Nephron progenitor cell (in vitro differentiated cells): ENCODE measurements at regions not wholly inside any gene's neighbourhood (a gene's known extent, or its start where the extent isn't known, plus 50 kb on each side); places are given as distances from the start of the nearest gene placed in this dataset.

Source experiments
- DNase-seq: peaks from one replicate; pipeline ENCODE4 v3.0.0; 2021
- H3K27ac Mint-ChIP-seq: 2 replicates; pipeline ENCODE4 v1.8.0; 2021; ENCODE audit warnings: mild to moderate bottlenecking, moderate library complexity, mixed read lengths
- H3K27me3 Mint-ChIP-seq: 2 replicates; pipeline ENCODE4 v1.8.0; 2021; ENCODE audit warnings: mild to moderate bottlenecking, low read depth, mixed read lengths; ENCODE audit not compliant: poor library complexity
- H3K36me3 Mint-ChIP-seq: 2 replicates; pipeline ENCODE4 v1.8.0; 2021; ENCODE audit warnings: low read depth, mixed read lengths
- H3K4me1 Mint-ChIP-seq: 2 replicates; pipeline ENCODE4 v1.8.0; 2021; ENCODE audit warnings: mixed read lengths
- H3K4me3 Mint-ChIP-seq: 2 replicates; pipeline ENCODE4 v1.8.0; 2021; ENCODE audit warnings: mild to moderate bottlenecking, moderate library complexity, mixed read lengths
- H3K9me3 Mint-ChIP-seq: 2 replicates; pipeline ENCODE4 v1.8.0; 2021; ENCODE audit warnings: mild to moderate bottlenecking, moderate library complexity, mixed read lengths
- TF ChIP-seq, protein P1 (sequence below): fragments of 200-600 bp; sonication (generic); IDR thresholded peaks from 2 replicates; pipeline ENCODE4 v1.5.0; 2021; ENCODE audit warnings: antibody characterized with exemption

DNA sequence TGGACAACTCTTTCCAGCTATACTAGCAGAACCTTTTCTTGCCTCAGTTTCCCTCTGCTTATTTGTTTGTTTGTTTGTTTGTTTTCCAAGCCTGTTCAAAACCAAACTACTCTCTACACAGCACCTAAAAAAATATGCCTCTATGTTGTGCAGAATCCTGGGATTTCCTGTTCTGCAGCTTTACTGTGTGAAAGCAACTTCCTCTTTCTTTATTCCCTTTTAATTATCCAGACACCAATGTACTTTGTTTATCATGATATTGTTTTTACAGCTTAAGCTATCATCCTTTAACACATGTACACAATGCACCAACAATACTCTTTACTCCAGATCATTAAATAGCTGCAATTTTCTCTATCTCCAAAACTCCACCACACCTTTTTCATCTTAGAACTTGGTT is 259.5 kb downstream of the EPHA4 start:
- Mint-ChIP-seq H3K27me3 (peaks cover 3% of the 10 kb centered on the region), H3K4me3 (no peak overlapping the region), H3K36me3 (no peaks in the 10 kb centered on the region), H3K27ac (peak overlapping the region; percentile 81), H3K4me1 (peaks cover 61% of the 10 kb centered on the region), H3K9me3 (no peaks in the 10 kb centered on the region)
- no peak for DNase-seq
- TF ChIP-seq, protein P1, sequence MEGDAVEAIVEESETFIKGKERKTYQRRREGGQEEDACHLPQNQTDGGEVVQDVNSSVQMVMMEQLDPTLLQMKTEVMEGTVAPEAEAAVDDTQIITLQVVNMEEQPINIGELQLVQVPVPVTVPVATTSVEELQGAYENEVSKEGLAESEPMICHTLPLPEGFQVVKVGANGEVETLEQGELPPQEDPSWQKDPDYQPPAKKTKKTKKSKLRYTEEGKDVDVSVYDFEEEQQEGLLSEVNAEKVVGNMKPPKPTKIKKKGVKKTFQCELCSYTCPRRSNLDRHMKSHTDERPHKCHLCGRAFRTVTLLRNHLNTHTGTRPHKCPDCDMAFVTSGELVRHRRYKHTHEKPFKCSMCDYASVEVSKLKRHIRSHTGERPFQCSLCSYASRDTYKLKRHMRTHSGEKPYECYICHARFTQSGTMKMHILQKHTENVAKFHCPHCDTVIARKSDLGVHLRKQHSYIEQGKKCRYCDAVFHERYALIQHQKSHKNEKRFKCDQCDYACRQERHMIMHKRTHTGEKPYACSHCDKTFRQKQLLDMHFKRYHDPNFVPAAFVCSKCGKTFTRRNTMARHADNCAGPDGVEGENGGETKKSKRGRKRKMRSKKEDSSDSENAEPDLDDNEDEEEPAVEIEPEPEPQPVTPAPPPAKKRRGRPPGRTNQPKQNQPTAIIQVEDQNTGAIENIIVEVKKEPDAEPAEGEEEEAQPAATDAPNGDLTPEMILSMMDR, result no peak

DNA sequence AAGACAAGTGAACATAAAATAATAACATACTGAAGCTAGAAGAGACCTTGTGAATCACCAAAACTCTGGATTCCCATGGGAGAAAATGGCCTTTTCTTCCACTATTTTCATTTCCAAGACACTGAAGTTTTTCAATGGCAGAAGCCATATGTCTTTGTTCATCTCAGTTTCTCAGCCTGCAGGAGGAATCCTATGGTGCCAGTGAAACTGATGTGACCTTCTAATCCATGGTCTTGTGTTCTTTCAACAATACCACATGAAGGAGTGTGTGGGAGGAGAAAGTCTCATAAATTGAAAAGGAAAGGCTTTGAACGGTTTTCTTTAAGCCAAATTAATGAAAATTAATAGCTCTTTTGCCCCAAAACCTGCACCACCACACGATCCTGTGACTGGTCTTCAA is 257.3 kb downstream of the EPHA4 start:
- H3K4me3 Mint-ChIP-seq, result no peak overlapping the region
- H3K27ac Mint-ChIP-seq, result no peak overlapping the region
- no peaks in the 10 kb centered on the region for H3K36me3 Mint-ChIP-seq
- H3K4me1 Mint-ChIP-seq, result peaks cover 40% of the 10 kb centered on the region
- TF ChIP-seq, protein P1, result no peak
- no peaks in the 10 kb centered on the region for H3K9me3 Mint-ChIP-seq
- no peak for DNase-seq
- peaks cover 3% of the 10 kb centered on the region for H3K27me3 Mint-ChIP-seq

DNA sequence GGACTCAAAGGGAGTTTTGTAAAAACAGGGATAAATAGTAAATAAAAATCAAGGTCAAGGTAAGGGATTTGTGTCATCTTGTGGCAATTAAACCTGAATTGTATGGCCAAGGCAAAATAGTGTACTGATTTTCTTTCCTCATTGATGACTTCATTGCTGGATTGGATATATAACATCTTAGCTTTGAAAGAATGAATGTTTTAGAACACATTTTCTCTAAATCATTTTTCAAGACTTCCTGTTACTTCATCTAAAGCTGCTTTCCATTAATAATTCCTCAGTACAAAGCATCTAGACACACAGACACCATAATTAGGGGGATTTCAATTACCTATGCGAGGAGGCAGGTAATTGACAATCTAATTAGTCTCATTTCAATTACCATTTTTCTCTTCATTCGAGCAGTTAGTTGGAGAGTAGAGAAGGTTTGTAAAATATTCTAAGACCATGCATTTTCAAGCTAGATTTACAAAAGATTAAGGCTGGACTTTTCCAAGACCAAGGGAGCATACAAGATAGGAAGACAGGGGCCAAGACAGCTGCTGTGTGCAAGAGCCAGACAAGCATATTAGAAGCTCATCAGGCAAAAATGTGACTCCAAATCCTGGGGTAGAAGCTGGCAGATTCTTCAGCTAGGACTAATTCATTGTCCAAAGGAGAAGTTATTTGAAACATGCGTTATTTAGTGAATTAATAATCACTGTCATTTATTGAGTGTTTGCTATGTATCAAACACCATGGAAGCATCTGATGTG is 253.6 kb downstream of the EPHA4 start:
- Mint-ChIP-seq H3K27me3 (peaks cover 3% of the 10 kb centered on the region), H3K36me3 (no peaks in the 10 kb centered on the region), H3K4me3 (no peak overlapping the region), H3K4me1 (peaks cover 18% of the 10 kb centered on the region), H3K27ac (no peak overlapping the region), H3K9me3 (no peaks in the 10 kb centered on the region)
- TF ChIP-seq, protein P1, result no peak
- DNase-seq, result no peak

DNA sequence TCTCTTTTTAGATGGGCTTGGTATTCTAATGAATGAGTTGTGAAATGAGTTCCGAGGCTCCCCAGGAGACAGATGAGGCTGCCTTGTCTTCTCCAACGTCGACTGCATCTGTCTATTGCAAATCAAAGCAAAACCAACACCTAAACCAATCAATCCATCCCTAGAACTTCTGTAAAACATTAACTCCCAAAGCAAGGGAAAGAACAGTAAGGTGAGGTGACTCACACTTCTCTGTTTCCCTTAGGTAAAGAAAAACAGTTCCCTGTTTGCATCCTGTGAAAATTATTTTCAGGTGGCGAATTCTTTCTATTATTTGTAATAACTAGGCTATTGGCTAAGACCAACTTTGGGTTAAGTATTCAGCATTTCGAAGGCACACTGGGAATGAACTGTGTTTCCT is 249.4 kb downstream of the EPHA4 start:
- TF ChIP-seq, protein P1, result no peak
- no peaks in the 10 kb centered on the region for H3K36me3 Mint-ChIP-seq
- H3K27ac Mint-ChIP-seq, result peak overlapping the region; percentile 89
- peaks cover 4% of the 10 kb centered on the region for H3K27me3 Mint-ChIP-seq
- H3K4me3 Mint-ChIP-seq, result no peak overlapping the region
- DNase-seq, result no peak
- peaks cover 11% of the 10 kb centered on the region for H3K4me1 Mint-ChIP-seq
- peaks cover 5% of the 10 kb centered on the region for H3K9me3 Mint-ChIP-seq

DNA sequence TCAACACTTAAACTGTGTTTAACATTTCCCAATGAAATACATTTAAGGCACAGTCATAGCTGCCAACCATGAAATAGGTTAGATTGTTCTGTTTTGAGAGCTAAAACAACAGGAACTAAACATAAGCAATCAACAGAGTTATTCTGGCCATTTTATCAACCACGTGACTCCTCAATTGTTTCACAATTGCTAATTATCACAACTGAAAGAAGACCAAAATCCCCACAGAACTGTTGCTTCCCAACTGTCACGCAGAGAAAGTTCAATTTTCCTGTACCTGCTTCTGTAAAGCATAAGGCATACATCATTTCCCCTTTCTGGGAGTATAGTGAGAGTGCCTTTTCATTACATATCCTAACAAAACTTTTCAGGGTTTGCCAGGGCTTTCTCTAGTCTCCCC is 248.6 kb downstream of the EPHA4 start:
- TF ChIP-seq, protein P1, result no peak
- DNase-seq, result no peak
- H3K9me3 Mint-ChIP-seq, result peaks cover 12% of the 10 kb centered on the region
- peaks cover 11% of the 10 kb centered on the region for H3K4me1 Mint-ChIP-seq
- H3K36me3 Mint-ChIP-seq, result no peaks in the 10 kb centered on the region
- H3K4me3 Mint-ChIP-seq, result no peak overlapping the region
- H3K27me3 Mint-ChIP-seq, result peaks cover 4% of the 10 kb centered on the region
- no peak overlapping the region for H3K27ac Mint-ChIP-seq

DNA sequence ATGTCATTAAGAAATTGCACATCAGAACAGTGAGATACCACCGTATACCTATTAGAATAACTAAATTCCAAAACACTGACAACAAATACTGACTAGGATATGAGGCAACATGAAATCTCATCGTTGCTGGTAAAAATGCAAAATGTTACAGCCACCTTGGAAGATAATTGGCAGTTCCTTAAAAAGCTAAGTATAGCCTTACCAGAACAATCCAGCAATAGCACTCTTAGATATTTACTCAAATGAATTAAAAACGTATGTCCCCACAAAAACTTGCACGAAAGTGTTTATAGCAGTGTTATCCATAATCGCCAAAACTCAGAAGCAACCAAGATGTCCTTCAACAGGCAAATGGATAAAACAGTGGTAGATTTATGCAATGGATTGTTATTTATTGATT is 241.7 kb downstream of the EPHA4 start:
- no peaks in the 10 kb centered on the region for H3K36me3 Mint-ChIP-seq
- H3K27me3 Mint-ChIP-seq, result peaks cover 4% of the 10 kb centered on the region
- TF ChIP-seq, protein P1, result no peak
- H3K9me3 Mint-ChIP-seq, result peaks cover 28% of the 10 kb centered on the region
- H3K27ac Mint-ChIP-seq, result no peak overlapping the region
- H3K4me3 Mint-ChIP-seq, result no peak overlapping the region
- peaks cover 12% of the 10 kb centered on the region for H3K4me1 Mint-ChIP-seq
- no peak for DNase-seq
